Loucy (cell line): ENCODE measurements at regions not wholly inside any gene's neighbourhood (a gene's known extent, or its start where the extent isn't known, plus 50 kb on each side); places are given as distances from the start of the nearest gene placed in this dataset.

Experiments used
- H2AFZ ChIP-seq: fragments of 200-600 bp; sonication (generic); 2 replicates; pipeline ENCODE4 v1.6.0; 2016; ENCODE audit warnings: antibody characterized with exemption, mild to moderate bottlenecking, low read length, moderate library complexity
- H3F3A ChIP-seq: fragments of 200-600 bp; 2 replicates; pipeline ENCODE4 v1.6.0; 2016; ENCODE audit warnings: antibody characterized with exemption, low read depth, mild to moderate bottlenecking
- H3K27me3 ChIP-seq: fragments of 200-600 bp; sonication (generic); 2 replicates; pipeline ENCODE4 v1.6.1; 2014; ENCODE audit warnings: low read length, mild to moderate bottlenecking; ENCODE audit not compliant: insufficient read depth, poor library complexity, severe bottlenecking
- H3K36me3 ChIP-seq: fragments of 200-600 bp; sonication (generic); 2 replicates; pipeline ENCODE4 v1.6.1; 2016; ENCODE audit warnings: low read length; ENCODE audit not compliant: insufficient read depth
- H3K4me1 ChIP-seq: fragments of 200-600 bp; sonication (generic); 2 replicates; pipeline ENCODE4 v1.5.1; 2014; ENCODE audit warnings: low read length, mild to moderate bottlenecking; ENCODE audit not compliant: insufficient read depth, poor library complexity, severe bottlenecking
- H3K4me2 ChIP-seq: fragments of 200-600 bp; sonication (generic); 2 replicates; pipeline ENCODE4 v1.6.0; 2014; ENCODE audit warnings: antibody characterized with exemption, low read length, low read depth, mild to moderate bottlenecking; ENCODE audit not compliant: poor library complexity, severe bottlenecking
- H3K4me3 ChIP-seq: fragments of 200-600 bp; sonication (generic); 2 replicates; pipeline ENCODE4 v1.5.1; 2014; ENCODE audit warnings: low read length, mild to moderate bottlenecking, mixed read lengths; ENCODE audit not compliant: poor library complexity, severe bottlenecking
- H3K79me2 ChIP-seq: fragments of 200-600 bp; sonication (generic); 2 replicates; pipeline ENCODE4 v1.6.1; 2014; ENCODE audit warnings: low read length; ENCODE audit not compliant: insufficient read depth
- H3K9ac ChIP-seq: fragments of 200-600 bp; sonication (generic); 2 replicates; pipeline ENCODE4 v1.6.0; 2014; ENCODE audit warnings: mild to moderate bottlenecking, low read depth, low read length, moderate library complexity; ENCODE audit not compliant: poor library complexity, severe bottlenecking
- H3K9me2 ChIP-seq: fragments of 200-600 bp; sonication (generic); replicated peaks from 2 replicates; pipeline ENCODE4 v1.6.1; 2016; ENCODE audit warnings: low read depth, low read length, mixed read lengths
- H3K9me3 ChIP-seq: fragments of 200-600 bp; sonication (generic); 2 replicates; pipeline ENCODE4 v1.6.1; 2014; ENCODE audit warnings: mild to moderate bottlenecking, antibody characterized with exemption, low read length, low read depth; ENCODE audit not compliant: insufficient read depth
- H4K20me1 ChIP-seq: fragments of 200-600 bp; sonication (generic); 2 replicates; pipeline ENCODE4 v1.6.0; 2014; ENCODE audit warnings: antibody characterized with exemption, low read length, mild to moderate bottlenecking; ENCODE audit not compliant: insufficient read depth, poor library complexity, severe bottlenecking
- CTCF ChIP-seq: fragments of 200-600 bp; sonication (generic); conservative IDR thresholded peaks from 2 replicates; pipeline ENCODE4 v1.5.1; 2014; ENCODE audit warnings: mild to moderate bottlenecking, antibody characterized with exemption, low read length
- EZH2phosphoT487 ChIP-seq: fragments of 200-600 bp; IDR thresholded peaks from 2 replicates; pipeline ENCODE4 v1.6.1; 2018; ENCODE audit warnings: antibody characterized with exemption, mild to moderate bottlenecking, moderate library complexity, borderline replicate concordance

DNA sequence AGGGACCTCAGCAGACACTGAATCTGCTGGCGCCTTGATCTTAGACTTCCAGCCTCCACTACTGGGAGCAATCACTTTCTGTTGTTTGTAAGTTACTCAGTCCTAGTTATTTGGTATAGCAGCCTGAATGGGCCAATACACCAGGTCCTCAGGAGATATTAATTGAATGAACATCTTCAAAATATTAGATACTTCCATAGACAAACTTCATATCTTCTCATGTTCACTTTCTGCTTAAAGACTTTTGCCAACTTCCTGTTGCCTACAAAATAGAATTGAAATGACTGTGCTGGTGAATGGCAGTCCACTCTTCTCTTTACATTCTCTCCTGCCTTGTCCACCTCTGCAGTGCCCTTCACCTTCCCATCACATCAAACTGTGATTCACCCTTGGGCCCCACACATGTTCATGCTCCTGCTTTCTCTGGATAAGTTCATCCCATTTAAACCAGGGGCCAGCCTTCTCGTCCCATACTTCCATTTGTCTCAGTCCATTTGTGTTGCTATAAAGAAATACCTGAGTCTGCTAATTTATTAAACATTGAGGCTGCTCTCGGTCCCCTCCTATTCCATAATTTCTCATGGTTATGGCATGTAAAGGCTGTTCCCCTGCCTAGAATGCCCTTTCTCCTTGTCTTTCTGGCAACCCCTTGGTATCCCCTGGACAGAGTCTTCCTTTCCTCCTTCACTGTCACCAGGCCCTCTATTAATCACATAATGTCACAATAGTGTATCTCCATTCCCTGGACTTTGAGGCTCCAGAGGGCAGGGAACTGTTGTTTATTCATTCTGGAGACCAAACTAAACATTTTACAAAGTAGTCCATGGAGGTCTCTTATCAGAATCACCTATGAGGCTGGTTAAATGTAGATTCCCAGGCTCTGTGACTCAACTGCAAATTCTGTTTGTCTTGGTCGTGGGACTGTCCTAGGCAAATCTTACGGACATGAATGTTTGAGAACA lies 148.3 kb upstream of the TMEM170B start:
- H3K4me2 ChIP-seq: no peak overlapping the region
- no peaks in the 10 kb centered on the region for H3K27me3 ChIP-seq
- no peaks in the 10 kb centered on the region for H3K36me3 ChIP-seq
- no peak overlapping the region for H3K4me3 ChIP-seq
- H3K79me2 ChIP-seq: no peaks in the 10 kb centered on the region
- H3K9me2 ChIP-seq: no peaks in the 10 kb centered on the region
- TF ChIP-seq CTCF: no peak
- no peak for TF ChIP-seq EZH2phosphoT487
- no peaks in the 10 kb centered on the region for H4K20me1 ChIP-seq
- peak overlapping the region; percentile 7; the same call in 1 of the 2 replicates for H2AFZ ChIP-seq
- no peaks in the 10 kb centered on the region for H3K9me3 ChIP-seq
- no peak overlapping the region for H3K9ac ChIP-seq
- peaks cover 3% of the 10 kb centered on the region for H3K4me1 ChIP-seq
- no peaks in the 10 kb centered on the region for H3F3A ChIP-seq

DNA sequence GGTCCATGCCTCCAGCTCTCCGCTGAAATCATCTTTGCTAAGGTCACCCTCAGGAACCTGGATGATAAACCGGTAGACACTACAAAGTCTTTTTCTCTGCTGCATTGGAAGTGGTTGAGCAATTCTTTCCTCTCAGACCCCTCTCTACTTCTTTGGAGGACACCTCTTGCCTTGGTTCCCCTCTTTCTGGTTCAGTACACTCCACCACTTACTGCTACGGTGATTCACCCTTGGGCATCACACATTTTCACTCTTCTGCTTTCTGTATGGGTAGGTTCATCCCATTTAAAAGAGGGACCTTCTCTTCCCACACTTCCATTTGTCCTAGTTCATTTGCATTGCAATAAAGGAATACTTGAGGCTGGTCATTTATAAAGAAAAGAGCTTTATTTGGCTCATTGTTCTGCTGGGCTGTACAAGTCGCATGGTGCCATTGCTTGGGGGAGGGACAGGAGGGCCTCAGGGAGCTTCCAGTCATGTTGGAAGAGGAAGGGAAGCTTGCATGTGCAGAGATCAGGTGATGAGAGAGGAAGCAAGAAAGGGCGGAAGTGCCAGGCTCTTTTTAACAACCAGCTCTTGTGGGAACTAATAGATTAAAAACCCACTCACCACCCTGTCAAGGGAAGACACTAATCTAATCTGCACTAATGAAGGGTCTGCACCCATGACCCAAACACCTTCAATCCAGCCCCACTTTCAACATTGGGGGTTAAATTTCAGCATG lies 149.7 kb upstream of the TMEM170B start:
- H3K9ac ChIP-seq: no peak overlapping the region
- TF ChIP-seq EZH2phosphoT487 (no peak), CTCF (no peak)

GRCh38 chr6:11386726-11387125 lies 150.8 kb upstream of the TMEM170B start:
- TF ChIP-seq CTCF: no peak
- TF ChIP-seq EZH2phosphoT487: no peak
- H3K4me2 ChIP-seq: no peak overlapping the region
- H3K9ac ChIP-seq: no peak overlapping the region
- H3K79me2 ChIP-seq: no peaks in the 10 kb centered on the region
- no peaks in the 10 kb centered on the region for H3K9me3 ChIP-seq
- H2AFZ ChIP-seq: no peak overlapping the region
- H3K27me3 ChIP-seq: no peaks in the 10 kb centered on the region
- H3K36me3 ChIP-seq: no peaks in the 10 kb centered on the region
- H3F3A ChIP-seq: no peaks in the 10 kb centered on the region
- H3K4me1 ChIP-seq: peaks cover 4% of the 10 kb centered on the region
- H4K20me1 ChIP-seq: no peaks in the 10 kb centered on the region
- H3K9me2 ChIP-seq: no peaks in the 10 kb centered on the region
- H3K4me3 ChIP-seq: no peak overlapping the region

More for the DNA sequence above, 149.7 kb upstream of the TMEM170B start:
- H4K20me1 ChIP-seq: no peaks in the 10 kb centered on the region
- H3K4me1 ChIP-seq: no peaks in the 10 kb centered on the region
- no peaks in the 10 kb centered on the region for H3K9me2 ChIP-seq
- no peaks in the 10 kb centered on the region for H3K27me3 ChIP-seq
- no peaks in the 10 kb centered on the region for H3K9me3 ChIP-seq
- H3K4me3 ChIP-seq: no peak overlapping the region
- H3K79me2 ChIP-seq: no peaks in the 10 kb centered on the region
- H3K36me3 ChIP-seq: no peaks in the 10 kb centered on the region
- 0 out of 2 replicates have a peak overlapping the region, but pooled peaks have one; percentile 7 for H2AFZ ChIP-seq
- H3F3A ChIP-seq: no peaks in the 10 kb centered on the region
- H3K4me2 ChIP-seq: no peak overlapping the region
